Uterus (tissue), 3 donors: ENCODE measurements at regions not wholly inside any gene's neighbourhood (a gene's known extent, or its start where the extent isn't known, plus 50 kb on each side); places are given as distances from the start of the nearest gene placed in this dataset.

Experiments used
- DNase-seq, 2 donors: peaks; one replicate each; pipeline ENCODE4 v3.0.0-alpha.2; 2019 to 2020
- H3K27ac ChIP-seq, 2 donors: fragments of 200-600 bp; sonication (generic); 1 replicate in 1 of 2; 2 replicates in 1 of 2; pipeline ENCODE4 v1.5.1; 2016 to 2018
- H3K27me3 ChIP-seq, 2 donors: fragments of 200-600 bp; sonication (generic); one replicate each; pipeline ENCODE4 v1.5.1; 2018 to 2019; ENCODE audit warnings: control low read depth in 1 of 2
- H3K36me3 ChIP-seq, 2 donors: fragments of 200-600 bp; sonication (generic); one replicate each; pipeline ENCODE4 v1.5.1; 2019; ENCODE audit warnings: control low read depth in 1 of 2
- H3K4me1 ChIP-seq, 2 donors: fragments of 200-600 bp; sonication (generic); one replicate each; pipeline ENCODE4 v1.5.1; 2018 to 2019; ENCODE audit warnings: control low read depth in 1 of 2
- H3K4me3 ChIP-seq, 2 donors: fragments of 200-600 bp; sonication (generic); 1 replicate in 1 of 2; 2 replicates in 1 of 2; pipeline ENCODE4 v1.5.1; 2018 to 2019; ENCODE audit warnings: mild to moderate bottlenecking in 1 of 2
- H3K9me3 ChIP-seq, 2 donors: fragments of 200-600 bp; sonication (generic); one replicate each; pipeline ENCODE4 v1.5.1; 2019; ENCODE audit warnings: control low read depth in 1 of 2
- CTCF ChIP-seq, 4 experiments: fragments of 200-600 bp in 2 of 4; fragments of 450-650 bp in 2 of 4; sonication (generic) in 2 of 4; IDR thresholded peaks; one replicate each; pipeline ENCODE4 v1.5.1; 2016 to 2019; ENCODE audit warnings: antibody characterized with exemption in 4 of 4, mild to moderate bottlenecking in 2 of 4, moderate library complexity in 1 of 4
- POLR2A ChIP-seq, 2 donors: fragments of 450-650 bp; IDR thresholded peaks; one replicate each; pipeline ENCODE4 v1.6.1; 2016; ENCODE audit warnings: antibody characterized with exemption in 2 of 2, mild to moderate bottlenecking in 1 of 2, moderate library complexity in 1 of 2
- intact Hi-C: fragments of 100-400 bp; cut with DNase I; formaldehyde crosslinking; loops from one replicate; pipeline ENCODE4 v1.15.1; 2023; ENCODE audit warnings: low total_unique reads
- donor health status: DM: yes; HTN: yes; CAD: no.

GRCh38 chr3:34219556-34219955, 421.1 kb downstream of the PDCD6IP start:
- H3K36me3 ChIP-seq, result no peaks in the 10 kb centered on the region
- TF ChIP-seq CTCF (IDR thresholded peaks at IDR 0.05) (no peak), POLR2A (IDR thresholded peaks at IDR 0.05) (no peak)
- no peak for DNase-seq
- no peak overlapping the region for H3K4me3 ChIP-seq
- H3K4me1 ChIP-seq, result no peaks in the 10 kb centered on the region
- no peak overlapping the region for H3K27ac ChIP-seq
- no peaks in the 10 kb centered on the region for H3K27me3 ChIP-seq
- H3K9me3 ChIP-seq, result no peaks in the 10 kb centered on the region
- intact Hi-C loops, result no loop called here

GRCh38 chr3:34225821-34226366, 427.5 kb downstream of the PDCD6IP start:
- no peaks in the 10 kb centered on the region for H3K9me3 ChIP-seq
- intact Hi-C loops, result no loop called here
- no peak overlapping the region for H3K4me3 ChIP-seq
- H3K4me1 ChIP-seq, result no peaks in the 10 kb centered on the region
- H3K27me3 ChIP-seq, result no peaks in the 10 kb centered on the region
- no peak for DNase-seq
- H3K36me3 ChIP-seq, result no peaks in the 10 kb centered on the region
- no peak overlapping the region for H3K27ac ChIP-seq
- TF ChIP-seq POLR2A (IDR thresholded peaks at IDR 0.05) (no peak), CTCF (IDR thresholded peaks at IDR 0.05) (no peak)

- H3K4me3 ChIP-seq, result no peak overlapping the region
- H3K4me1 ChIP-seq, result no peaks in the 10 kb centered on the region
- TF ChIP-seq CTCF (IDR thresholded peaks at IDR 0.05), result no peak
- no peak for TF ChIP-seq POLR2A (IDR thresholded peaks at IDR 0.05)
- no peak overlapping the region for H3K27ac ChIP-seq
- no peaks in the 10 kb centered on the region for H3K27me3 ChIP-seq
- H3K9me3 ChIP-seq, result no peaks in the 10 kb centered on the region
- intact Hi-C loops, result no loop called here
- H3K36me3 ChIP-seq, result no peaks in the 10 kb centered on the region
- no peak for DNase-seq
Measured at GRCh38 chr3:34229876-34230275, 431.4 kb downstream of the PDCD6IP start.

- Histone ChIP-seq H3K27me3 (no peaks in the 10 kb centered on the region), H3K4me1 (no peaks in the 10 kb centered on the region), H3K4me3 (no peak overlapping the region), H3K36me3 (no peaks in the 10 kb centered on the region), H3K27ac (no peak overlapping the region), H3K9me3 (no peaks in the 10 kb centered on the region)
- intact Hi-C loops, result no loop called here
- no peak for DNase-seq
- TF ChIP-seq POLR2A (IDR thresholded peaks at IDR 0.05) (no peak), CTCF (IDR thresholded peaks at IDR 0.05) (no peak)
Measured at GRCh38 chr3:34235096-34235495, 436.7 kb downstream of the PDCD6IP start.

- intact Hi-C loops, result no loop called here
- TF ChIP-seq POLR2A (IDR thresholded peaks at IDR 0.05) (no peak), CTCF (IDR thresholded peaks at IDR 0.05) (no peak)
Measured at GRCh38 chr3:34237946-34238345, 439.5 kb downstream of the PDCD6IP start.

More at GRCh38 chr3:34237946-34238345, 439.5 kb downstream of the PDCD6IP start:
- no peaks in the 10 kb centered on the region for H3K4me1 ChIP-seq
- no peaks in the 10 kb centered on the region for H3K36me3 ChIP-seq
- H3K4me3 ChIP-seq, result no peak overlapping the region
- no peaks in the 10 kb centered on the region for H3K9me3 ChIP-seq
- DNase-seq, result no peak
- H3K27me3 ChIP-seq, result no peaks in the 10 kb centered on the region
- no peak overlapping the region for H3K27ac ChIP-seq
